ENCODE measurements at regions not wholly inside any gene's neighbourhood (a gene's known extent, or its start where the extent isn't known, plus 50 kb on each side); places are given as distances from the start of the nearest gene placed in this dataset.

DNA sequence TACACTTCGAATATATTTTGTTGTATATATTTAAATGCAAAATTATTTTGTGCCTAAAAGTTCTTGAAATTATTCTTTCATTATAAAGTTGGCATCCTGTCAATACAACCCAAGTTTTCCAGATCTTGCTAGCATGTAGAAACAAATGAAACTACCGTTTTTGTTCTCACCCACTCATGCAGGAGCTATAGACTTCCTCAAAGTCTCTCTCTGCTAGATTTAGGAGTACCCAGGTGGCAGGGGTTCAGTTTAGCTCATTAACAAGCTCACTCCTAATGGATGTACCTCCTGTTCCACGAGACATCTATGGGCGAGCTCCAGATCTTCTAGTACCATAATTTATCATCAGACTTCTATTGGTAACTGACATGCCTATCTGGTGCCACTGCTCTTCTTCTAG, 390.2 kb upstream of the POU3F1 start:
- Histone ChIP-seq H3K4me1 (ENCODE audit: control insufficient read depth in 5 of 5, insufficient read depth in 5 of 5, low read length in 5 of 5) (no peaks in the 10 kb centered on the region), H3K4me3 (ENCODE audit: low read depth in 1 of 5, low read length in 5 of 5) (no peak overlapping the region), H3K36me3 (ENCODE audit: control insufficient read depth in 5 of 5, insufficient read depth in 5 of 5, low read length in 5 of 5) (no peaks in the 10 kb centered on the region), H3K9me3 (ENCODE audit: control insufficient read depth in 5 of 5, low read length in 5 of 5) (peaks cover 5 to 15% (median 9%) of the 10 kb centered on the region in 5 donors), H3K27ac (ENCODE audit: low read depth, low read length) (no peak overlapping the region), H3K9ac (ENCODE audit: low read length in 5 of 5) (no peak overlapping the region), H3K27me3 (ENCODE audit: control insufficient read depth in 5 of 5, insufficient read depth in 4 of 5, low read length in 5 of 5) (peaks cover 0 to 6% (median 0%) of the 10 kb centered on the region in 5 donors)

DNA sequence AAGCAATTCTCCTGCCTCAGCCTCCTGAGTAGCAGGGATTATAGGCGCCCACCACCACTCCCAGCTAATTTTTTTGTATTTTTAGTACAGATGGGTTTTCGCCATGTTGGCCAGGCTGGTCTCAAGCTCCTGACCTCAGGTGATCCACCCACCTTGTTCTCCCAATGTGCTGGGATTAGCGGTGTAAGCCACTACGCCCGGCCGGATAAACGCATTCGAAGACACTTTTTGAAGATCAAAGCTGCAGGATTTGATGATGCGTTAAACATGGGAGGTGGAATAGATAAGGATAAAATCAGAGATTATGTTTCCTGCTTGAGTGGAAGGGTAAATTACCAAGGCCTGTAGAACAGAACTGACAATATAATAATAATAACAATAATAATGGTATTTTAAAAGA, 389.4 kb upstream of the POU3F1 start:
- no peaks in the 10 kb centered on the region for H3K36me3 ChIP-seq (ENCODE audit: control insufficient read depth in 5 of 5, insufficient read depth in 5 of 5, low read length in 5 of 5)
- peaks cover 0 to 6% (median 0%) of the 10 kb centered on the region in 5 donors for H3K27me3 ChIP-seq (ENCODE audit: control insufficient read depth in 5 of 5, insufficient read depth in 4 of 5, low read length in 5 of 5)
- H3K4me1 ChIP-seq (ENCODE audit: control insufficient read depth in 5 of 5, insufficient read depth in 5 of 5, low read length in 5 of 5) = no peaks in the 10 kb centered on the region

DNA sequence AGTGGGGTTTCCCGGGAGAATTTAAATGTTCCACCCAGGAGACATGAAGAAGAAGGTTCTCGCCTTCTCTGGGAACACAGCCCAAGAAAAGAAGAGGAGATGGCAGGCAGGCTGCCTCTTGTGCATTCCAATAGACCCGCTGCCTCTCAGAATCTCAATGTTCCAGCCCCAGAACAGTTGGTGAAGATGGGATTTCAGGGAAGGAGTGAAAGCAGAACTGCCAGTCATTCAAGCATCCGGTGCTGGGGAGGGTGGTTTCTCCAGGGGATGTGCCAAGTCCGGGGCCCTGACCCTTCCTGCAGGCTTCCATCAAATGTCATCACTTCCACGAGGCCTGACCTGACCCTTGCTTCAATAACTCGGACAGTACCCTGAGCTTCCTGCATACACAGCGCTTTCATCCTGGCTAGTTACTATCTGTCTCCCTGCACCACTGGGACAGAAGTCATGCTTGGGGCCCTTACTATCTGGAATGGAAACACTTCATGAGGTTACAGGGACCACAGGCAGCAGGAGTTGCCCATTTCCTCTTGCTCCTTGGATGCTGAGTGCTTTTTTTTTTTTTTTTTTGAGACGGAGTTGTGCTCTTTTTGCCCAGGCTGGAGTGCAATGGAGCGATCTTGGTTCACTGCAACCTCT, 386.6 kb upstream of the POU3F1 start:
- Histone ChIP-seq H3K36me3 (ENCODE audit: control insufficient read depth in 5 of 5, insufficient read depth in 5 of 5, low read length in 5 of 5) (no peaks in the 10 kb centered on the region), H3K27ac (ENCODE audit: low read depth, low read length) (no peak overlapping the region)

More for the DNA sequence above, 389.4 kb upstream of the POU3F1 start:
- Histone ChIP-seq H3K9me3 (ENCODE audit: control insufficient read depth in 5 of 5, low read length in 5 of 5) (peaks cover 0 to 11% (median 7%) of the 10 kb centered on the region in 5 donors), H3K4me3 (ENCODE audit: low read depth in 1 of 5, low read length in 5 of 5) (no peak overlapping the region), H3K27ac (ENCODE audit: low read depth, low read length) (no peak overlapping the region), H3K9ac (ENCODE audit: low read length in 5 of 5) (no peak overlapping the region)

DNA sequence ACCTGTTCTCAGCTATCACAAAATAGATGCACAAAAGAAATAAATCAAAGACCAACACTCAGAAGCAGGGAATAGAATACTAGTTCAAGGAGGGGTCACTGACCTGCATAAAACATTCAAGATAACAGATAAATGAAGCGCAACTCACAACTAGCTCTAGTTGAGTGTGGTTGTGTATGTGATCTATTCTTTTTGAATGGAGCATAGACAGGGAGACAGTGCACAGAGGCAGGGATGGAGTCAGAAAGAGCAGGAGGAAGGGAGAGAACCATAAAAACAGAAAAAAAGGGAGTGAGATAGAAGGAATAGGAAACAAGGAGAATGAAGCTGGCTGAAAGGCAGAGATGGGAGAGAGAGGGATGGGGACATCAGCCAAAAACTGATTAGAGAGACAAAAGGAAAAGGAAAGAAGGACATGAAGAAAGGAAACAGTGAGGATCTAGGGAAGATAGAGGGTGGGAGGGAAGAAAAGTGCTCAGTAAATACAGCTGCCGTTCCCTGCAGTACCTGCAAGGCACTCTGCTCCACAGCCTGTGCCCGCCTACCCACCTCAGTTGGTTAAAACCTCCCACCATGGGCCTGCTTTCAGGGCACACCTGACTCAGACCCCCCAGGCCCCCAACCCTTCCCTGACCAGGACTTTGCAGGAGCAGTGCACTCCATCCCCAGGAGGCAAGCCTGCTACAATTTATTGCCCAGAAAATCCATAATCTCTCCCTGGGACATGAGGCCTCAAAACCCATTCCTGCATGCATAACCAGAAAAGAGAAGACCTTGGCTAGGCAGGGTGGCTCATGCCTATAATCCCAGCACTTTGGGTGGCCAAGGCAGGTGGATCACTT, 385.2 kb upstream of the POU3F1 start:
- H3K9ac ChIP-seq (ENCODE audit: low read length in 5 of 5) = no peak overlapping the region
- no peaks in the 10 kb centered on the region for H3K9me3 ChIP-seq (ENCODE audit: control insufficient read depth in 5 of 5, low read length in 5 of 5)
- no peak overlapping the region for H3K4me3 ChIP-seq (ENCODE audit: low read depth in 1 of 5, low read length in 5 of 5)
- H3K27me3 ChIP-seq (ENCODE audit: control insufficient read depth in 5 of 5, insufficient read depth in 4 of 5, low read length in 5 of 5) = peaks cover 0 to 6% (median 5%) of the 10 kb centered on the region in 5 donors
- H3K4me1 ChIP-seq (ENCODE audit: control insufficient read depth in 5 of 5, insufficient read depth in 5 of 5, low read length in 5 of 5) = no peaks in the 10 kb centered on the region
- no peaks in the 10 kb centered on the region for H3K36me3 ChIP-seq (ENCODE audit: control insufficient read depth in 5 of 5, insufficient read depth in 5 of 5, low read length in 5 of 5)
- H3K27ac ChIP-seq (ENCODE audit: low read depth, low read length) = no peak overlapping the region

More for the DNA sequence above, 386.6 kb upstream of the POU3F1 start:
- no peaks in the 10 kb centered on the region for H3K4me1 ChIP-seq (ENCODE audit: control insufficient read depth in 5 of 5, insufficient read depth in 5 of 5, low read length in 5 of 5)
- H3K27me3 ChIP-seq (ENCODE audit: control insufficient read depth in 5 of 5, insufficient read depth in 4 of 5, low read length in 5 of 5) = peaks cover 0 to 6% (median 5%) of the 10 kb centered on the region in 5 donors
- H3K4me3 ChIP-seq (ENCODE audit: low read depth in 1 of 5, low read length in 5 of 5) = no peak overlapping the region
- H3K9me3 ChIP-seq (ENCODE audit: control insufficient read depth in 5 of 5, low read length in 5 of 5) = peaks cover 0 to 2% (median 0%) of the 10 kb centered on the region in 5 donors
- no peak overlapping the region for H3K9ac ChIP-seq (ENCODE audit: low read length in 5 of 5)

DNA sequence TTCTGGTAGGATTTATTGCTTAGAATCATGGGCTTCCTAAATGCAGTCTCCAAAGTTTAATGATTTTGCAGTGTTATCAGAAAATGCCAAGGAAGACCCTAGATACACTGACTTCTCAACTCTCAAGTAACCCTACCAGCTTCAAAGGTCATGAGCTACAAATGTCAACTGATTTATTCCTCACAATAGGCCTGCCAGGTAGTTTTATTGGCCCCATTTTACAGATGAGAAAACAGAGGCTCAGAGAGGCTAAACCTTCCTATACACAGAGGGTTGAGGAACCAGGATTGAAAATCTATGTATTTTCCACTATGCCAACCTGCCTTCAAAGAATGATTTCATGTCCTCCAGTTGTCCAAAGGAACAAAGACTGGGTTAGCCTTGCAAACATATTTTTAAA, 384.4 kb upstream of the POU3F1 start:
- peaks cover 0 to 6% (median 5%) of the 10 kb centered on the region in 5 donors for H3K27me3 ChIP-seq (ENCODE audit: control insufficient read depth in 5 of 5, insufficient read depth in 4 of 5, low read length in 5 of 5)
- H3K36me3 ChIP-seq (ENCODE audit: control insufficient read depth in 5 of 5, insufficient read depth in 5 of 5, low read length in 5 of 5) = no peaks in the 10 kb centered on the region
- H3K9ac ChIP-seq (ENCODE audit: low read length in 5 of 5) = no peak overlapping the region
- H3K27ac ChIP-seq (ENCODE audit: low read depth, low read length) = no peak overlapping the region
- H3K4me3 ChIP-seq (ENCODE audit: low read depth in 1 of 5, low read length in 5 of 5) = no peak overlapping the region
- no peaks in the 10 kb centered on the region for H3K4me1 ChIP-seq (ENCODE audit: control insufficient read depth in 5 of 5, insufficient read depth in 5 of 5, low read length in 5 of 5)
- no peaks in the 10 kb centered on the region for H3K9me3 ChIP-seq (ENCODE audit: control insufficient read depth in 5 of 5, low read length in 5 of 5)

DNA sequence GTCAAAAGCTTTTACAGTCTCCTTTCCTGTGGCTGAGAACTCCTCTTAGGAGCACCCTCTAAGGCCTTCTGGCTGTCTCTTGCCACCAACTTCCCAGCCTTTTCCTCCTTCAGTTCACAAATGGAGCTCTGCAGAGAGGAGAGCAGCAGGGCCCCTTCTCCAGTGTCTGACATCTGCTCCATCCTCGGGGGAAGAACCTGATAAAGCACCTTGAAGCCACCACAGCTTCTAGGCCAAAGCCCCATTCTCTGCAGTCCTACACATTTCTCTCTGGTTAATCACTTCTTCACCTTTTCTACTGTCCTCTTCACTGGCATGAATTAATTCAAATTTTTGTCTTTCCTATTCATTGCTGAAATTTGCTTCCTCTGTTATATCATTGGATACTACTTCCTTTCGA, 378.1 kb upstream of the POU3F1 start:
- H3K9ac ChIP-seq (ENCODE audit: low read length in 5 of 5) = no peak overlapping the region
- H3K27me3 ChIP-seq (ENCODE audit: control insufficient read depth in 5 of 5, insufficient read depth in 4 of 5, low read length in 5 of 5) = peaks cover 0 to 6% (median 0%) of the 10 kb centered on the region in 5 donors
- no peaks in the 10 kb centered on the region for H3K9me3 ChIP-seq (ENCODE audit: control insufficient read depth in 5 of 5, low read length in 5 of 5)

DNA sequence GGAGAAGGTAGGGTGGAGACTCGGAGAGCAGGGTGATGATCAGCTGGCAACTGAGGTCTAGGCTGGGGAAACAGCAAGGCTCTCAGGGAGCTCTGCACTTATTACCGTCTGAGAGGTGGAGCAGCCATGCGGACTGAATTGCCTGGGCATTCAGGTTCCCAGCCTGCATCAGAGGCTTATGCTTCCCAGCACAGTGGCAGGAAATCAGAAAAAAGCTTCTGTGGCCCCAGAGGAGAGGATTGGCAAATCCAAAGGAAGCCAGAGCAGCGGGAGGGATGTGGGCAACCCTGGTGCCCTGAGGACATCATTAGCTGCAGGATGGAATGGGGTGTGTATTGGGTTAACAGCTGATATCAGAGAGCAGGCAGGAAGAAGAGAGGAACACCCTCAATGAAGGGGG, 374.1 kb upstream of the POU3F1 start:
- peaks cover 0 to 6% (median 0%) of the 10 kb centered on the region in 5 donors for H3K27me3 ChIP-seq (ENCODE audit: control insufficient read depth in 5 of 5, insufficient read depth in 4 of 5, low read length in 5 of 5)
- no peak overlapping the region for H3K27ac ChIP-seq (ENCODE audit: low read depth, low read length)
- no peak overlapping the region for H3K4me3 ChIP-seq (ENCODE audit: low read depth in 1 of 5, low read length in 5 of 5)
- H3K4me1 ChIP-seq (ENCODE audit: control insufficient read depth in 5 of 5, insufficient read depth in 5 of 5, low read length in 5 of 5) = peaks cover 0 to 6% (median 0%) of the 10 kb centered on the region in 5 donors
- H3K36me3 ChIP-seq (ENCODE audit: control insufficient read depth in 5 of 5, insufficient read depth in 5 of 5, low read length in 5 of 5) = no peaks in the 10 kb centered on the region
- H3K9ac ChIP-seq (ENCODE audit: low read length in 5 of 5) = no peak overlapping the region
- H3K9me3 ChIP-seq (ENCODE audit: control insufficient read depth in 5 of 5, low read length in 5 of 5) = peaks cover 0 to 4% (median 0%) of the 10 kb centered on the region in 5 donors

More for the DNA sequence above, 378.1 kb upstream of the POU3F1 start:
- H3K36me3 ChIP-seq (ENCODE audit: control insufficient read depth in 5 of 5, insufficient read depth in 5 of 5, low read length in 5 of 5) = no peaks in the 10 kb centered on the region
- H3K4me3 ChIP-seq (ENCODE audit: low read depth in 1 of 5, low read length in 5 of 5) = no peak overlapping the region
- no peak overlapping the region for H3K27ac ChIP-seq (ENCODE audit: low read depth, low read length)
- H3K4me1 ChIP-seq (ENCODE audit: control insufficient read depth in 5 of 5, insufficient read depth in 5 of 5, low read length in 5 of 5) = peaks cover 0 to 3% (median 0%) of the 10 kb centered on the region in 5 donors

DNA sequence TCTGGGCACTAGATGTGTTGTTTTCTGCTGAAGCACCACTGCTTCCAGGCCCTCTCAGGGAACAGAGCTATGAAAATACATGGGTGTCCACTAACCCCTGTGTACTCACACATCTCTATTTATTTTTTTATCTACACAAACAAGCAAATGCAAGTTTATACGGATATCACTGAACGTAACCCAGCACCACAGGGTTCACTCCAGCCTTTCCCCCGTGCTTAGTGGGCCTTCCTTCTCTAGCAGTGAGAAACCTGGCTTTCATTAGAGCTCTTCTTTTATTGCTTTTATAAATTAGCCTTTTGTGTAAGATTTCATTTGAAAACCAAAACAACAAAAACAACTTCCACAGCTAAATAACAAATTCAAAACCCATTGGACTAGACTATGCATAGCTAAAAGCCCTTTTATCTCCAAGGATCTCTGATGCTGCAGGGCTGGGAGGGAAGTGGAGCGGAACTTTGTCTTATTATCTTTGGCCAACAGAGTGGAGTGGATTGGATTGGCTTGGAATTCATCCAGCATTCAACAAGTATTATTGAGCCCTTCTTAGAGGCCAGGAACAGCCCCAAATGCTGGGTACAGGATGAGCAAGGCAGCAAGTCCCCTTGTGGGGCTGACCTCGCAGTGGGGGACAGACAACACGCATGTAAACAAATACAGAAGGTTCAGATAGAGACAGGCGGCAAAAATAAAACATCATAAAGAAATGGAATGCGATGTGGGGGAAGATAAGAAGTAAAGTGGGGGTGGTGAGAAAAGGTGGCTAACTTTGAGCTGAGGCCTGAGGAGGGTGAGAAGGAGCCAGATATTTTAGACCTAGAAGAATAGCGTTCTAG, 371.8 kb upstream of the POU3F1 start:
- Histone ChIP-seq H3K9me3 (ENCODE audit: control insufficient read depth in 5 of 5, low read length in 5 of 5) (peaks cover 0 to 21% (median 3%) of the 10 kb centered on the region in 5 donors), H3K4me3 (ENCODE audit: low read depth in 1 of 5, low read length in 5 of 5) (no peak overlapping the region), H3K36me3 (ENCODE audit: control insufficient read depth in 5 of 5, insufficient read depth in 5 of 5, low read length in 5 of 5) (no peaks in the 10 kb centered on the region), H3K27me3 (ENCODE audit: control insufficient read depth in 5 of 5, insufficient read depth in 4 of 5, low read length in 5 of 5) (peaks cover 0 to 6% (median 0%) of the 10 kb centered on the region in 5 donors), H3K9ac (ENCODE audit: low read length in 5 of 5) (no peak overlapping the region), H3K4me1 (ENCODE audit: control insufficient read depth in 5 of 5, insufficient read depth in 5 of 5, low read length in 5 of 5) (peaks cover 0 to 6% (median 0%) of the 10 kb centered on the region in 5 donors), H3K27ac (ENCODE audit: low read depth, low read length) (no peak overlapping the region)

DNA sequence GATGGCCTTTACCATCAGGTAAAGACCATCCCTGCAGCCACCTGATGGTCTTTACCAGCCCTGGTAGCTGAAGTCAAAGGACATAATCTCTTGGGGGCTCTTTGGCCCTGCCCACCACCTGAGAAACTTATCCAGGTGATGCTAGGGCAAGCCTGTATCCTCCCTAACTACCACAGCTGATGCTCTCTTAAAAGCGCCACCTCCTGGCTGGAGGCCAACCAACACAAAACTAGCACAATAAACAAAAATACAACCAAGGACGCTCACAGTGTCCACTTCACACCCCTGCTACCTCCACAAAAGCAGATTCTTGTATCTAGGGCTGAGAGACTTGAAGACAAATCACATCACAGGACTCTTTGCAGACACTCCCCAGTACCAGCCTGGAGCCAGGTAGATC, 357.1 kb upstream of the POU3F1 start:
- H3K27me3 ChIP-seq (ENCODE audit: control insufficient read depth in 5 of 5, insufficient read depth in 4 of 5, low read length in 5 of 5) = no peaks in the 10 kb centered on the region
- H3K9ac ChIP-seq (ENCODE audit: low read length in 5 of 5) = no peak overlapping the region
- no peaks in the 10 kb centered on the region for H3K4me1 ChIP-seq (ENCODE audit: control insufficient read depth in 5 of 5, insufficient read depth in 5 of 5, low read length in 5 of 5)
- H3K4me3 ChIP-seq (ENCODE audit: low read depth in 1 of 5, low read length in 5 of 5) = no peak overlapping the region
- H3K36me3 ChIP-seq (ENCODE audit: control insufficient read depth in 5 of 5, insufficient read depth in 5 of 5, low read length in 5 of 5) = no peaks in the 10 kb centered on the region
- peaks cover 7 to 26% (median 22%) of the 10 kb centered on the region in 5 donors for H3K9me3 ChIP-seq (ENCODE audit: control insufficient read depth in 5 of 5, low read length in 5 of 5)
- no peak overlapping the region for H3K27ac ChIP-seq (ENCODE audit: low read depth, low read length)

Measured in subcutaneous abdominal adipose tissue (tissue), 5 donors.